GM23338 (cell line): ENCODE measurements at regions not wholly inside any gene's neighbourhood (a gene's known extent, or its start where the extent isn't known, plus 50 kb on each side); places are given as distances from the start of the nearest gene placed in this dataset.

Source experiments
- ATAC-seq: fragments of 200-7000 bp; cut with Tn5 transposase; 3 replicates; pipeline ENCODE4 v1.9.1; 2020
- DNase-seq: peaks from one replicate; pipeline ENCODE4 v3.0.0-alpha.2; 2015; ENCODE audit warnings: low spot score
- H2AFZ ChIP-seq: fragments of 200-600 bp; sonication (generic); 2 replicates; pipeline ENCODE4 v1.8.0; 2016; ENCODE audit warnings: antibody characterized with exemption, mild to moderate bottlenecking, moderate library complexity
- H3F3A ChIP-seq: fragments of 200-600 bp; sonication (generic); replicated peaks from 2 replicates; pipeline ENCODE4 v1.8.0; 2017; ENCODE audit warnings: antibody characterized with exemption, mixed run types, low read depth
- H3K27ac ChIP-seq: fragments of 200-600 bp; sonication (generic); 2 replicates; pipeline ENCODE4 v1.6.1; 2016; ENCODE audit warnings: low read depth
- H3K27me3 ChIP-seq: fragments of 200-600 bp; sonication (generic); 2 replicates; pipeline ENCODE4 v1.8.0; 2016; ENCODE audit warnings: mild to moderate bottlenecking, mixed run types, moderate library complexity; ENCODE audit not compliant: insufficient read depth
- H3K36me3 ChIP-seq: fragments of 200-600 bp; sonication (generic); 2 replicates; pipeline ENCODE4 v1.8.0; 2016; ENCODE audit warnings: mild to moderate bottlenecking; ENCODE audit not compliant: insufficient read depth
- H3K4me1 ChIP-seq: fragments of 200-600 bp; sonication (generic); 2 replicates; pipeline ENCODE4 v1.8.0; 2016; ENCODE audit warnings: mild to moderate bottlenecking, moderate library complexity; ENCODE audit not compliant: insufficient read depth
- H3K4me2 ChIP-seq: fragments of 200-600 bp; sonication (generic); 2 replicates; pipeline ENCODE4 v1.7.1; 2017; ENCODE audit warnings: mixed run types
- H3K4me3 ChIP-seq: fragments of 200-600 bp; sonication (generic); 2 replicates; pipeline ENCODE4 v1.6.1; 2016; ENCODE audit warnings: mixed run types
- H3K79me2 ChIP-seq: fragments of 200-600 bp; sonication (generic); replicated peaks from 2 replicates; pipeline ENCODE4 v1.8.0; 2017; ENCODE audit warnings: mild to moderate bottlenecking; ENCODE audit not compliant: insufficient read depth
- H3K9me2 ChIP-seq: fragments of 200-600 bp; sonication (generic); 2 replicates; pipeline ENCODE4 v1.8.0; 2017; ENCODE audit not compliant: insufficient read depth
- H4K20me1 ChIP-seq: fragments of 200-600 bp; sonication (generic); replicated peaks from 2 replicates; pipeline ENCODE4 v1.8.0; 2017; ENCODE audit warnings: mild to moderate bottlenecking; ENCODE audit not compliant: insufficient read depth
- H3K27ac Mint-ChIP-seq: 2 replicates; pipeline ENCODE4 v1.8.0; 2020; ENCODE audit warnings: inconsistent platforms, mild to moderate bottlenecking, moderate library complexity, mixed read lengths
- H3K27me3 Mint-ChIP-seq: 3 replicates; pipeline ENCODE4 v1.8.0; 2022; ENCODE audit warnings: low read depth, mild to moderate bottlenecking, moderate library complexity, mixed read lengths, inconsistent platforms; ENCODE audit not compliant: insufficient read depth, poor library complexity
- H3K36me3 Mint-ChIP-seq: 3 replicates; pipeline ENCODE4 v1.8.0; 2021; ENCODE audit warnings: low read depth, mild to moderate bottlenecking, inconsistent platforms, moderate library complexity, mixed read lengths
- H3K4me1 Mint-ChIP-seq: 3 replicates; pipeline ENCODE4 v1.8.0; 2020; ENCODE audit warnings: mild to moderate bottlenecking, inconsistent platforms, mixed read lengths
- H3K4me3 Mint-ChIP-seq: 3 replicates; pipeline ENCODE4 v1.8.0; 2021; ENCODE audit warnings: moderate library complexity, mild to moderate bottlenecking, inconsistent platforms, mixed read lengths
- H3K9me3 Mint-ChIP-seq: 3 replicates; pipeline ENCODE4 v1.8.0; 2020; ENCODE audit warnings: moderate library complexity, mild to moderate bottlenecking, inconsistent platforms, mixed read lengths
- CREB1 ChIP-seq: fragments of 250-450 bp; sonication (Bioruptor Pico); IDR thresholded peaks from 2 replicates; pipeline ENCODE4 v1.5.0; 2020; ENCODE audit warnings: low read depth, mild to moderate bottlenecking, moderate library complexity
- ETS1 ChIP-seq: IDR thresholded peaks from 2 replicates; pipeline ENCODE4 v1.6.1; 2016; ENCODE audit warnings: antibody characterized with exemption
- EZH2 ChIP-seq: fragments of 200-600 bp; sonication (generic); IDR thresholded peaks from one replicate; pipeline ENCODE4 v1.8.0; 2017; ENCODE audit warnings: antibody characterized with exemption, mild to moderate bottlenecking, low read depth; ENCODE audit not compliant: unreplicated experiment
- EZH2phosphoT487 ChIP-seq: fragments of 200-600 bp; sonication (generic); IDR thresholded peaks from one replicate; pipeline ENCODE4 v1.8.1; 2018; ENCODE audit warnings: antibody characterized with exemption; ENCODE audit not compliant: unreplicated experiment
- JUNB ChIP-seq: IDR thresholded peaks from one replicate; pipeline ENCODE4 v1.6.1; 2016; ENCODE audit warnings: antibody characterized with exemption; ENCODE audit not compliant: unreplicated experiment
- POLR2AphosphoS5 ChIP-seq: IDR thresholded peaks from 2 replicates; pipeline ENCODE4 v1.6.1; 2016; ENCODE audit warnings: antibody characterized with exemption, low read depth
- ZNF114 ChIP-seq: fragments of 250-450 bp; sonication (Bioruptor Pico); IDR thresholded peaks from 2 replicates; pipeline ENCODE4 v1.5.0; 2020; ENCODE audit warnings: mild to moderate bottlenecking, moderate library complexity
- TF ChIP-seq, protein P1 (sequence below): fragments of 250-450 bp; sonication (Bioruptor Pico); IDR thresholded peaks from 2 replicates; pipeline ENCODE4 v1.5.0; 2020; ENCODE audit warnings: mild to moderate bottlenecking, moderate library complexity
- TF ChIP-seq, protein P2 (sequence below): IDR thresholded peaks from one replicate; pipeline ENCODE4 v1.6.1; 2018; ENCODE audit warnings: antibody characterized with exemption; ENCODE audit not compliant: unreplicated experiment

DNA sequence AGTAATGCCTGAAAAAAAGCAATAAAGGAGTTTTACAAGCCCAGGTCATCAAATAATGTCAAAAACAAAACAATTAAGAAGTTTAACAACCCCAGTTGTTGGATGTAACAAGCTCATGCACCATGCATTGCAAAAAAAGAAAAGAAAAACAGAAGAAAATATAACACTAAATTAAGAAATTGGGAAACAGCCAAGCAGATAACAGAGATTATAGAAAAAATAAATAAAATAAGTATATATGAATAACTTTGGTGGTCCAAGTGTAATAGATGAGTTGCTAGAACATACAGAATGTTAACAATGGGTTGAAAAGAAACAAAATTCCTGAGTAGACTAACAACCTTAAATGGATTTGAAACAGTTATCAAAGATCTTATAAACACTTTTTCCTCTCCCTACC, 573.1 kb upstream of the SOX11 start:
- no peaks in the 10 kb centered on the region for H3K36me3 ChIP-seq
- peaks cover 15% of the 10 kb centered on the region; the same call in 2 of the 3 replicates for H3K36me3 Mint-ChIP-seq
- no peak overlapping the region for H3K4me2 ChIP-seq
- DNase-seq = no peak
- no peaks in the 10 kb centered on the region for H3K79me2 ChIP-seq
- H3K4me3 ChIP-seq = no peak overlapping the region
- H3F3A ChIP-seq = no peaks in the 10 kb centered on the region
- no peak overlapping the region for H3K27ac Mint-ChIP-seq
- no peaks in the 10 kb centered on the region for H3K4me1 ChIP-seq
- TF ChIP-seq ETS1 (no peak), EZH2phosphoT487 (no peak), JUNB (no peak), EZH2 (no peak), ZNF114 (CRISPR knock-in tag) (no peak), POLR2AphosphoS5 (no peak), CREB1 (CRISPR knock-in tag) (no peak)
- TF ChIP-seq, protein P1, sequence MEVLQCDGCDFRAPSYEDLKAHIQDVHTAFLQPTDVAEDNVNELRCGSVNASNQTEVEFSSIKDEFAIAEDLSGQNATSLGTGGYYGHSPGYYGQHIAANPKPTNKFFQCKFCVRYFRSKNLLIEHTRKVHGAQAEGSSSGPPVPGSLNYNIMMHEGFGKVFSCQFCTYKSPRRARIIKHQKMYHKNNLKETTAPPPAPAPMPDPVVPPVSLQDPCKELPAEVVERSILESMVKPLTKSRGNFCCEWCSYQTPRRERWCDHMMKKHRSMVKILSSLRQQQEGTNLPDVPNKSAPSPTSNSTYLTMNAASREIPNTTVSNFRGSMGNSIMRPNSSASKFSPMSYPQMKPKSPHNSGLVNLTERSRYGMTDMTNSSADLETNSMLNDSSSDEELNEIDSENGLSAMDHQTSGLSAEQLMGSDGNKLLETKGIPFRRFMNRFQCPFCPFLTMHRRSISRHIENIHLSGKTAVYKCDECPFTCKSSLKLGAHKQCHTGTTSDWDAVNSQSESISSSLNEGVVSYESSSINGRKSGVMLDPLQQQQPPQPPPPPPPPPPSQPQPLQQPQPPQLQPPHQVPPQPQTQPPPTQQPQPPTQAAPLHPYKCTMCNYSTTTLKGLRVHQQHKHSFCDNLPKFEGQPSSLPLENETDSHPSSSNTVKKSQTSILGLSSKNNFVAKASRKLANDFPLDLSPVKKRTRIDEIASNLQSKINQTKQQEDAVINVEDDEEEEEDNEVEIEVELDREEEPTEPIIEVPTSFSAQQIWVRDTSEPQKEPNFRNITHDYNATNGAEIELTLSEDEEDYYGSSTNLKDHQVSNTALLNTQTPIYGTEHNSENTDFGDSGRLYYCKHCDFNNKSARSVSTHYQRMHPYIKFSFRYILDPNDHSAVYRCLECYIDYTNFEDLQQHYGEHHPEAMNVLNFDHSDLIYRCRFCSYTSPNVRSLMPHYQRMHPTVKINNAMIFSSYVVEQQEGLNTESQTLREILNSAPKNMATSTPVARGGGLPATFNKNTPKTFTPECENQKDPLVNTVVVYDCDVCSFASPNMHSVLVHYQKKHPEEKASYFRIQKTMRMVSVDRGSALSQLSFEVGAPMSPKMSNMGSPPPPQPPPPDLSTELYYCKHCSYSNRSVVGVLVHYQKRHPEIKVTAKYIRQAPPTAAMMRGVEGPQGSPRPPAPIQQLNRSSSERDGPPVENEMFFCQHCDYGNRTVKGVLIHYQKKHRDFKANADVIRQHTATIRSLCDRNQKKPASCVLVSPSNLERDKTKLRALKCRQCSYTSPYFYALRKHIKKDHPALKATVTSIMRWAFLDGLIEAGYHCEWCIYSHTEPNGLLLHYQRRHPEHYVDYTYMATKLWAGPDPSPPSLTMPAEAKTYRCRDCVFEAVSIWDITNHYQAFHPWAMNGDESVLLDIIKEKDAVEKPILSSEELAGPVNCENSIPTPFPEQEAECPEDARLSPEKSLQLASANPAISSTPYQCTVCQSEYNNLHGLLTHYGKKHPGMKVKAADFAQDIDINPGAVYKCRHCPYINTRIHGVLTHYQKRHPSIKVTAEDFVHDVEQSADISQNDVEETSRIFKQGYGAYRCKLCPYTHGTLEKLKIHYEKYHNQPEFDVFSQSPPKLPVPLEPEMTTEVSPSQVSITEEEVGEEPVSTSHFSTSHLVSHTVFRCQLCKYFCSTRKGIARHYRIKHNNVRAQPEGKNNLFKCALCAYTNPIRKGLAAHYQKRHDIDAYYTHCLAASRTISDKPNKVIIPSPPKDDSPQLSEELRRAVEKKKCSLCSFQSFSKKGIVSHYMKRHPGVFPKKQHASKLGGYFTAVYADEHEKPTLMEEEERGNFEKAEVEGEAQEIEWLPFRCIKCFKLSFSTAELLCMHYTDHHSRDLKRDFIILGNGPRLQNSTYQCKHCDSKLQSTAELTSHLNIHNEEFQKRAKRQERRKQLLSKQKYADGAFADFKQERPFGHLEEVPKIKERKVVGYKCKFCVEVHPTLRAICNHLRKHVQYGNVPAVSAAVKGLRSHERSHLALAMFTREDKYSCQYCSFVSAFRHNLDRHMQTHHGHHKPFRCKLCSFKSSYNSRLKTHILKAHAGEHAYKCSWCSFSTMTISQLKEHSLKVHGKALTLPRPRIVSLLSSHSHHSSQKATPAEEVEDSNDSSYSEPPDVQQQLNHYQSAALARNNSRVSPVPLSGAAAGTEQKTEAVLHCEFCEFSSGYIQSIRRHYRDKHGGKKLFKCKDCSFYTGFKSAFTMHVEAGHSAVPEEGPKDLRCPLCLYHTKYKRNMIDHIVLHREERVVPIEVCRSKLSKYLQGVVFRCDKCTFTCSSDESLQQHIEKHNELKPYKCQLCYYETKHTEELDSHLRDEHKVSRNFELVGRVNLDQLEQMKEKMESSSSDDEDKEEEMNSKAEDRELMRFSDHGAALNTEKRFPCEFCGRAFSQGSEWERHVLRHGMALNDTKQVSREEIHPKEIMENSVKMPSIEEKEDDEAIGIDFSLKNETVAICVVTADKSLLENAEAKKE (CRISPR knock-in tag) = no peak
- TF ChIP-seq, protein P2, sequence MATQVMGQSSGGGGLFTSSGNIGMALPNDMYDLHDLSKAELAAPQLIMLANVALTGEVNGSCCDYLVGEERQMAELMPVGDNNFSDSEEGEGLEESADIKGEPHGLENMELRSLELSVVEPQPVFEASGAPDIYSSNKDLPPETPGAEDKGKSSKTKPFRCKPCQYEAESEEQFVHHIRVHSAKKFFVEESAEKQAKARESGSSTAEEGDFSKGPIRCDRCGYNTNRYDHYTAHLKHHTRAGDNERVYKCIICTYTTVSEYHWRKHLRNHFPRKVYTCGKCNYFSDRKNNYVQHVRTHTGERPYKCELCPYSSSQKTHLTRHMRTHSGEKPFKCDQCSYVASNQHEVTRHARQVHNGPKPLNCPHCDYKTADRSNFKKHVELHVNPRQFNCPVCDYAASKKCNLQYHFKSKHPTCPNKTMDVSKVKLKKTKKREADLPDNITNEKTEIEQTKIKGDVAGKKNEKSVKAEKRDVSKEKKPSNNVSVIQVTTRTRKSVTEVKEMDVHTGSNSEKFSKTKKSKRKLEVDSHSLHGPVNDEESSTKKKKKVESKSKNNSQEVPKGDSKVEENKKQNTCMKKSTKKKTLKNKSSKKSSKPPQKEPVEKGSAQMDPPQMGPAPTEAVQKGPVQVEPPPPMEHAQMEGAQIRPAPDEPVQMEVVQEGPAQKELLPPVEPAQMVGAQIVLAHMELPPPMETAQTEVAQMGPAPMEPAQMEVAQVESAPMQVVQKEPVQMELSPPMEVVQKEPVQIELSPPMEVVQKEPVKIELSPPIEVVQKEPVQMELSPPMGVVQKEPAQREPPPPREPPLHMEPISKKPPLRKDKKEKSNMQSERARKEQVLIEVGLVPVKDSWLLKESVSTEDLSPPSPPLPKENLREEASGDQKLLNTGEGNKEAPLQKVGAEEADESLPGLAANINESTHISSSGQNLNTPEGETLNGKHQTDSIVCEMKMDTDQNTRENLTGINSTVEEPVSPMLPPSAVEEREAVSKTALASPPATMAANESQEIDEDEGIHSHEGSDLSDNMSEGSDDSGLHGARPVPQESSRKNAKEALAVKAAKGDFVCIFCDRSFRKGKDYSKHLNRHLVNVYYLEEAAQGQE = no peak
- no peaks in the 10 kb centered on the region for H3K9me2 ChIP-seq
- no peaks in the 10 kb centered on the region for H3K27me3 ChIP-seq
- no peaks in the 10 kb centered on the region for H4K20me1 ChIP-seq
- no peak overlapping the region for H2AFZ ChIP-seq
- H3K27me3 Mint-ChIP-seq = peaks cover 9% of the 10 kb centered on the region
- no peaks in the 10 kb centered on the region for H3K4me1 Mint-ChIP-seq
- H3K9me3 Mint-ChIP-seq = peaks cover 78% of the 10 kb centered on the region
- no peak overlapping the region for H3K27ac ChIP-seq
- no peak for ATAC-seq
- no peak overlapping the region for H3K4me3 Mint-ChIP-seq
